ENCODE measurements at regions not wholly inside any gene's neighbourhood (a gene's known extent, or its start where the extent isn't known, plus 50 kb on each side); places are given as distances from the start of the nearest gene placed in this dataset.
"Not testable (repeated sequence)": the region's sequence is repeated elsewhere in the genome, so short reads cannot be mapped to it uniquely, and the experiment has no call there.

- DNase-seq: no peak
- in situ Hi-C loops (cut with HindIII; ENCODE audit: low pct_ligation_motif_present, low sequenced_read_pairs): no loop called here
- Histone ChIP-seq H3K27me3 (replicated peaks) (no peaks in the 10 kb centered on the region), H3K4me3 (ENCODE audit: low read depth, low read length) (no peak overlapping the region), H3K36me3 (replicated peaks) (no peaks in the 10 kb centered on the region), H3K27ac (no peak overlapping the region)
- no peak for TF ChIP-seq CTCF (IDR thresholded peaks at IDR 0.05; ENCODE audit: low read depth, low read length, missing control alignments)
Observed at GRCh38 chr4:112086036-112086434, 59.2 kb upstream of the FAM241A start.

- H3K27me3 ChIP-seq (replicated peaks); in situ Hi-C loops (cut with HindIII; ENCODE audit: low pct_ligation_motif_present, low sequenced_read_pairs); H3K4me3 ChIP-seq (ENCODE audit: low read depth, low read length); H3K27ac ChIP-seq; H3K36me3 ChIP-seq (replicated peaks); DNase-seq: not testable (repeated sequence)
Observed at GRCh38 chr4:112086661-112087060, 58.6 kb upstream of the FAM241A start.

GRCh38 chr4:112092330-112092729, 52.9 kb upstream of the FAM241A start:
- in situ Hi-C loops (cut with HindIII; ENCODE audit: low pct_ligation_motif_present, low sequenced_read_pairs): loop anchor here (10.0 kb wide), 1 partner anchor 152 kb away; no protein-coding TSS in a partner anchor
- H3K27ac ChIP-seq; H3K36me3 ChIP-seq (replicated peaks); H3K27me3 ChIP-seq (replicated peaks); H3K4me3 ChIP-seq (ENCODE audit: low read depth, low read length); DNase-seq: not testable (repeated sequence)

- no peaks in the 10 kb centered on the region for H3K27me3 ChIP-seq (replicated peaks)
- no peak for DNase-seq
- no peak overlapping the region for H3K27ac ChIP-seq
- no peak for TF ChIP-seq CTCF (IDR thresholded peaks at IDR 0.05; ENCODE audit: low read depth, low read length, missing control alignments)
- no peak overlapping the region for H3K4me3 ChIP-seq (ENCODE audit: low read depth, low read length)
- H3K36me3 ChIP-seq (replicated peaks): no peaks in the 10 kb centered on the region
- in situ Hi-C loops (cut with HindIII; ENCODE audit: low pct_ligation_motif_present, low sequenced_read_pairs): loop anchor here (10.0 kb wide), 1 partner anchor 151 kb away; no protein-coding TSS in a partner anchor
Observed at GRCh38 chr4:112093636-112094202, 51.5 kb upstream of the FAM241A start.

GRCh38 chr4:112094330-112094729, 50.9 kb upstream of the FAM241A start:
- Histone ChIP-seq H3K4me3 (ENCODE audit: low read depth, low read length) (no peak overlapping the region), H3K36me3 (replicated peaks) (no peaks in the 10 kb centered on the region), H3K27me3 (replicated peaks) (no peaks in the 10 kb centered on the region), H3K27ac (no peak overlapping the region)
- TF ChIP-seq CTCF (IDR thresholded peaks at IDR 0.05; ENCODE audit: low read depth, low read length, missing control alignments): no peak
- in situ Hi-C loops (cut with HindIII; ENCODE audit: low pct_ligation_motif_present, low sequenced_read_pairs): loop anchor here (10.0 kb wide), 1 partner anchor 150 kb away; no protein-coding TSS in a partner anchor
- DNase-seq: no peak

Measured in brain microvascular endothelial cell (primary cell).